OCI-LY3 (cell line): ENCODE measurements at regions not wholly inside any gene's neighbourhood (a gene's known extent, or its start where the extent isn't known, plus 50 kb on each side); places are given as distances from the start of the nearest gene placed in this dataset.

ENCODE experiments used
- CTCF ChIP-seq: fragments of 200-600, 300-600 bp; sonication (generic); IDR thresholded peaks from 2 replicates; pipeline ENCODE4 v1.5.1; 2014; ENCODE audit warnings: antibody characterized with exemption, low read length, low read depth
- EZH2phosphoT487 ChIP-seq: fragments of 200-600 bp; shearing (Covaris generic); IDR thresholded peaks from 2 replicates; pipeline ENCODE4 v1.6.1; 2018; ENCODE audit warnings: antibody characterized with exemption, mixed run types, low read depth

DNA sequence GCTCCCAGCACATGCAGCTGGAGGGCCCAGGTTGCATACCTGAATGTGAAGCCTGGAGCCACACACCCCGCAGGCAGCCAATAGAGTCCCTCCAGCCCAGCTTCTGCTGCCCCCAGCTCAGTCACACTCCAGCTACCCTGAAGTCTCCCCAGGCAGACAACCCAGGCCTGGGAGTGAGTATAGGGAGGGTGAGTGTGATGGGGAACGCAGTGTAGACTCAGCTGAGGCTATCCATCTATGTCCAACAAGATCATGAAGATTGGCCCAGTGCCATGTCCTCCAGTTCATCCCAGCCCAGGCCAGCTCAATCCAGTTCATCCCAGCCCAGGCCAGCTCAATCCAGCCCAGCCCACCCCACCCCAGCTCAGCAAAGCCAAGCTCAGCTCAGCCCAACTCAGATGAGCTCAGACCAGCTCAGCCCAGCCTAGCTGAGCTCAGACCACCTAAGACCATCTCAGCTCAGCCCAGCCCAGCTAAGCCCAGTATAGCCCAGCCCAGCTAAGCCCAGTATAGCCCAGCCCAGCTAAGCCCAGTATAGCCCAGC is 330.4 kb downstream of the TMEM121 start:
- no peak for TF ChIP-seq CTCF
- TF ChIP-seq EZH2phosphoT487: no peak
